HEK293T (cell line): ENCODE measurements at regions not wholly inside any gene's neighbourhood (a gene's known extent, or its start where the extent isn't known, plus 50 kb on each side); places are given as distances from the start of the nearest gene placed in this dataset.

Source experiments
- CTCF ChIA-PET: fragments of 350-600 bp; formaldehyde crosslinking; extraction: SDS; loops from one replicate; lab custom pipeline; 2021; ENCODE audit warnings: antibody characterized with exemption, inconsistent platforms; lab: Yijun Ruan, JAX
- POLR2A ChIA-PET: fragments of 350-600 bp; formaldehyde crosslinking; extraction: SDS; loops from one replicate; lab custom pipeline; 2020; ENCODE audit warnings: antibody characterized with exemption, inconsistent platforms; lab: Yijun Ruan, JAX
- DNase-seq: peaks from one replicate; pipeline ENCODE4 v3.0.0; 2012; ENCODE audit warnings: mixed read lengths; ENCODE audit errors: extremely low spot score
- ARNT ChIP-seq: fragments of 450-650 bp; IDR thresholded peaks from 2 replicates; pipeline ENCODE4 v1.6.1; 2017; ENCODE audit warnings: mild to moderate bottlenecking
- BHLHE40 ChIP-seq: fragments of 450-650 bp; IDR thresholded peaks from 2 replicates; pipeline ENCODE4 v1.6.1; 2016; ENCODE audit warnings: mild to moderate bottlenecking, moderate library complexity, borderline replicate concordance
- CTBP1 ChIP-seq: fragments of 450-650 bp; IDR thresholded peaks from 2 replicates; pipeline ENCODE4 v1.6.1; 2016; ENCODE audit warnings: borderline replicate concordance
- ELF4 ChIP-seq: fragments of 450-650 bp; IDR thresholded peaks from 2 replicates; pipeline ENCODE4 v1.6.1; 2017; ENCODE audit warnings: antibody characterized with exemption
- FOXA1 ChIP-seq: fragments of 450-650 bp; IDR thresholded peaks from 2 replicates; pipeline ENCODE4 v1.6.1; 2016; ENCODE audit warnings: mild to moderate bottlenecking
- FOXK2 ChIP-seq: fragments of 450-650 bp; IDR thresholded peaks from 2 replicates; pipeline ENCODE4 v1.6.1; 2016; ENCODE audit warnings: mild to moderate bottlenecking
- FOXM1 ChIP-seq: fragments of 450-650 bp; IDR thresholded peaks from 2 replicates; pipeline ENCODE4 v1.6.1; 2017; ENCODE audit warnings: mild to moderate bottlenecking, borderline replicate concordance
- HDGF ChIP-seq: fragments of 450-650 bp; IDR thresholded peaks from 2 replicates; pipeline ENCODE4 v1.6.1; 2017; ENCODE audit warnings: antibody characterized with exemption, borderline replicate concordance
- L3MBTL2 ChIP-seq: fragments of 450-650 bp; conservative IDR thresholded peaks from 2 replicates; pipeline ENCODE4 v1.6.1; 2016; ENCODE audit warnings: mild to moderate bottlenecking
- LEF1 ChIP-seq: fragments of 450-650 bp; IDR thresholded peaks from 2 replicates; pipeline ENCODE4 v1.6.1; 2017; ENCODE audit warnings: mild to moderate bottlenecking, borderline replicate concordance
- NFRKB ChIP-seq: fragments of 450-650 bp; IDR thresholded peaks from 2 replicates; pipeline ENCODE4 v1.6.1; 2016; ENCODE audit warnings: mild to moderate bottlenecking, moderate library complexity
- PKNOX1 ChIP-seq: fragments of 450-650 bp; IDR thresholded peaks from 2 replicates; pipeline ENCODE4 v1.6.1; 2016
- SP1 ChIP-seq: fragments of 450-650 bp; IDR thresholded peaks from 2 replicates; pipeline ENCODE4 v1.6.1; 2017
- TARDBP ChIP-seq: fragments of 450-650 bp; IDR thresholded peaks from 2 replicates; pipeline ENCODE4 v1.6.1; 2016
- ZNF384 ChIP-seq: fragments of 450-650 bp; IDR thresholded peaks from 2 replicates; pipeline ENCODE4 v1.6.1; 2016

GRCh38 chr17:71117466-71117865 is 948.1 kb downstream of the KCNJ2 start:
- CTCF ChIA-PET, result interaction anchor here (0.5 to 1.6 kb wide), 6 partner anchors 206 to 1422 kb away, joined by 3 to 4 read pairs (median 3); no protein-coding TSS in a partner anchor
- POLR2A ChIA-PET, result no interaction called here
- no peak for TF ChIP-seq ARNT
- DNase-seq, result no peak

GRCh38 chr17:71118039-71118438 is 948.7 kb downstream of the KCNJ2 start:
- TF ChIP-seq SP1 (no peak), PKNOX1 (no peak), FOXA1 (no peak), CTBP1 (no peak), FOXM1 (no peak), ELF4 (no peak)
- ChIA-PET POLR2A (no interaction called here), CTCF (interaction anchor here (0.6 to 1.6 kb wide), 5 partner anchors 205 to 1422 kb away, joined by 3 to 4 read pairs (median 3); no protein-coding TSS in a partner anchor)
- peak; percentile 28 for DNase-seq

- TF ChIP-seq PKNOX1 (peak; percentile 63), FOXK2 (no peak)
- ChIA-PET CTCF (no interaction called here), POLR2A (no interaction called here)
Measured at GRCh38 chr17:71127416-71127815, 958.1 kb downstream of the KCNJ2 start.

GRCh38 chr17:71142333-71142732 is 973.0 kb downstream of the KCNJ2 start:
- ChIA-PET POLR2A (interaction anchor here (0.7 kb wide), 1 partner anchor 26 kb away, joined by 3 read pairs; no protein-coding TSS in a partner anchor), CTCF (no interaction called here)
- no peak for TF ChIP-seq ELF4
- DNase-seq, result no peak

More at GRCh38 chr17:71127416-71127815, 958.1 kb downstream of the KCNJ2 start:
- DNase-seq, result no peak

- POLR2A ChIA-PET, result no interaction called here
- DNase-seq, result no peak
- TF ChIP-seq FOXK2, result no peak
- no peak for TF ChIP-seq FOXA1
- TF ChIP-seq ELF4, result no peak
- TF ChIP-seq HDGF, result no peak
- TF ChIP-seq TARDBP, result no peak
- TF ChIP-seq L3MBTL2, result no peak
- no peak for TF ChIP-seq LEF1
- TF ChIP-seq NFRKB, result no peak
- no peak for TF ChIP-seq PKNOX1
- TF ChIP-seq CTBP1, result no peak
- no peak for TF ChIP-seq FOXM1
- no peak for TF ChIP-seq ZNF384
- no peak for TF ChIP-seq BHLHE40
- CTCF ChIA-PET, result no interaction called here
Measured at GRCh38 chr17:71145486-71145885, 975.3 kb upstream of the SOX9 start.

- ChIA-PET POLR2A (no interaction called here), CTCF (interaction anchor here (0.6 kb wide), 1 partner anchor 464 kb away, joined by 4 read pairs; no protein-coding TSS in a partner anchor)
- no peak for DNase-seq
- no peak for TF ChIP-seq FOXA1
- TF ChIP-seq TARDBP, result no peak
- TF ChIP-seq BHLHE40, result no peak
Measured at GRCh38 chr17:71147906-71148305, 972.9 kb upstream of the SOX9 start.

GRCh38 chr17:71149607-71150006 is 971.2 kb upstream of the SOX9 start:
- ChIA-PET CTCF (no interaction called here), POLR2A (no interaction called here)
- DNase-seq, result no peak
- TF ChIP-seq FOXM1 (no peak), ZNF384 (no peak), L3MBTL2 (no peak), PKNOX1 (no peak)

GRCh38 chr17:71157297-71157696 is 963.5 kb upstream of the SOX9 start:
- CTCF ChIA-PET, result no interaction called here
- POLR2A ChIA-PET, result no interaction called here
- DNase-seq, result no peak
- TF ChIP-seq ARNT (no peak), SP1 (no peak), ZNF384 (no peak)
